ENCODE measurements at regions not wholly inside any gene's neighbourhood (a gene's known extent, or its start where the extent isn't known, plus 50 kb on each side); places are given as distances from the start of the nearest gene placed in this dataset.
"Not testable (repeated sequence)": the region's sequence is repeated elsewhere in the genome, so short reads cannot be mapped to it uniquely, and the experiment has no call there.

GRCh38 chr13:68970532-68970931, 1137.1 kb upstream of the ATXN8OS start:
- no peak for DNase-seq (ENCODE audit: low spot score)

GRCh38 chr13:68948586-68948985, 1159.0 kb upstream of the ATXN8OS start:
- DNase-seq (ENCODE audit: low spot score) = no peak

- DNase-seq (ENCODE audit: low spot score) = no peak
Measured at GRCh38 chr13:68944272-68944671, 1163.4 kb upstream of the ATXN8OS start.

- DNase-seq (ENCODE audit: low spot score) = no peak
Measured at GRCh38 chr13:68940049-68940448, 1167.6 kb upstream of the ATXN8OS start.

GRCh38 chr13:68938639-68939038, 1169.0 kb upstream of the ATXN8OS start:
- no peak for DNase-seq (ENCODE audit: low spot score)

- no peak for DNase-seq (ENCODE audit: low spot score)
Measured at GRCh38 chr13:68929075-68929745, 1178.4 kb upstream of the ATXN8OS start.

GRCh38 chr13:68927387-68928026, 1180.1 kb upstream of the ATXN8OS start:
- DNase-seq (ENCODE audit: low spot score) = no peak

- no peak for DNase-seq (ENCODE audit: low spot score)
Measured at GRCh38 chr13:68923995-68924394, 1183.6 kb upstream of the ATXN8OS start.

GRCh38 chr13:68908879-68909278, 1198.7 kb upstream of the ATXN8OS start:
- DNase-seq (ENCODE audit: low spot score) = no peak

GRCh38 chr13:68905186-68905585, 1202.4 kb upstream of the ATXN8OS start:
- no peak for DNase-seq (ENCODE audit: low spot score)

- DNase-seq (ENCODE audit: low spot score) = no peak
Measured at GRCh38 chr13:68897331-68897928, 1210.2 kb upstream of the ATXN8OS start.

- DNase-seq (ENCODE audit: low spot score) = no peak
Measured at GRCh38 chr13:68895696-68896095, 1211.9 kb upstream of the ATXN8OS start.

- DNase-seq (ENCODE audit: low spot score) = not testable (repeated sequence)
Measured at GRCh38 chr13:68893721-68894120, 1213.9 kb upstream of the ATXN8OS start.

GRCh38 chr13:68892596-68892995, 1215.0 kb upstream of the ATXN8OS start:
- not testable (repeated sequence) for DNase-seq (ENCODE audit: low spot score)

GRCh38 chr13:68890101-68890500, 1217.5 kb upstream of the ATXN8OS start:
- DNase-seq (ENCODE audit: low spot score) = not testable (repeated sequence)

- DNase-seq (ENCODE audit: low spot score) = no peak
Measured at GRCh38 chr13:68888832-68889231, 1218.8 kb upstream of the ATXN8OS start.

GRCh38 chr13:68872338-68872737, 1235.3 kb upstream of the ATXN8OS start:
- DNase-seq (ENCODE audit: low spot score) = no peak

GRCh38 chr13:68851026-68851425, 1256.6 kb upstream of the ATXN8OS start:
- no peak for DNase-seq (ENCODE audit: low spot score)

- no peak for DNase-seq (ENCODE audit: low spot score)
Measured at GRCh38 chr13:68850160-68850559, 1257.5 kb upstream of the ATXN8OS start.

GRCh38 chr13:68846663-68847062, 1261.0 kb upstream of the ATXN8OS start:
- DNase-seq (ENCODE audit: low spot score) = no peak

GRCh38 chr13:68834375-68834774, 1273.3 kb upstream of the ATXN8OS start:
- DNase-seq (ENCODE audit: low spot score) = no peak

GRCh38 chr13:68816715-68817114, 1290.9 kb upstream of the ATXN8OS start:
- no peak for DNase-seq (ENCODE audit: low spot score)

- DNase-seq (ENCODE audit: low spot score) = no peak
Measured at GRCh38 chr13:68813180-68813796, 1294.3 kb upstream of the ATXN8OS start.

Measured in GM03348 (cell line).